H9 (cell line): ENCODE measurements at regions not wholly inside any gene's neighbourhood (a gene's known extent, or its start where the extent isn't known, plus 50 kb on each side); places are given as distances from the start of the nearest gene placed in this dataset.
"Not testable (repeated sequence)": the region's sequence is repeated elsewhere in the genome, so short reads cannot be mapped to it uniquely, and the experiment has no call there.

Experiments
- DNase-seq: peaks from one replicate; pipeline ENCODE4 v3.0.0-alpha.2; 2017
- H2AFZ ChIP-seq: one replicate; pipeline ENCODE4 v1.6.1; 2013; ENCODE audit warnings: mild to moderate bottlenecking, low read length, control low read depth, moderate library complexity
- H2AK5ac ChIP-seq: 2 replicates; pipeline ENCODE4 v1.6.1; 2013; ENCODE audit warnings: low read length, control low read depth, mixed read lengths; ENCODE audit not compliant: insufficient read length
- H2BK120ac ChIP-seq: one replicate; pipeline ENCODE4 v1.6.1; 2013; ENCODE audit warnings: low read depth, mild to moderate bottlenecking, low read length, control low read depth, inconsistent platforms; ENCODE audit not compliant: poor library complexity, severe bottlenecking
- H2BK12ac ChIP-seq: 2 replicates; pipeline ENCODE4 v1.6.1; 2013; ENCODE audit warnings: low read length, control low read depth, mixed read lengths, low read depth; ENCODE audit not compliant: insufficient read length
- H2BK15ac ChIP-seq: 2 replicates; pipeline ENCODE4 v1.6.1; 2013; ENCODE audit warnings: low read depth, low read length, control low read depth
- H2BK20ac ChIP-seq: one replicate; pipeline ENCODE4 v1.6.1; 2013; ENCODE audit warnings: low read depth, mild to moderate bottlenecking, low read length, control low read depth, inconsistent platforms; ENCODE audit not compliant: poor library complexity, severe bottlenecking
- H2BK5ac ChIP-seq: 2 replicates; pipeline ENCODE4 v1.6.1; 2013; ENCODE audit warnings: low read length, control low read depth, mixed read lengths; ENCODE audit not compliant: insufficient read length
- H3K14ac ChIP-seq: 2 replicates; pipeline ENCODE4 v1.6.1; 2013; ENCODE audit warnings: low read length, control low read depth; ENCODE audit not compliant: insufficient read depth
- H3K18ac ChIP-seq: 2 replicates; pipeline ENCODE4 v1.6.1; 2013; ENCODE audit warnings: low read depth, mild to moderate bottlenecking, mixed read lengths, low read length, control low read depth; ENCODE audit not compliant: insufficient read length
- H3K23ac ChIP-seq: 2 replicates; pipeline ENCODE4 v1.6.1; 2013; ENCODE audit warnings: low read length, control low read depth, mixed read lengths, low read depth; ENCODE audit not compliant: insufficient read length
- H3K23me2 ChIP-seq: 2 replicates; pipeline ENCODE4 v1.6.1; 2013; ENCODE audit warnings: low read depth, mild to moderate bottlenecking, mixed read lengths, low read length, control low read depth; ENCODE audit not compliant: insufficient read length, poor library complexity, severe bottlenecking
- H3K27ac ChIP-seq: 2 replicates; pipeline ENCODE4 v1.5.1; 2013; ENCODE audit warnings: low read length, control low read depth, mixed read lengths, low read depth; ENCODE audit not compliant: insufficient read length
- H3K27me3 ChIP-seq: 2 replicates; pipeline ENCODE4 v1.6.1; 2013; ENCODE audit warnings: low read length, control low read depth, inconsistent platforms; ENCODE audit not compliant: insufficient read depth
- H3K4ac ChIP-seq: 2 replicates; pipeline ENCODE4 v1.6.1; 2013; ENCODE audit warnings: low read depth, mild to moderate bottlenecking, control low read depth, inconsistent platforms, low read length, moderate library complexity
- H3K4me1 ChIP-seq: 2 replicates; pipeline ENCODE4 v1.6.1; 2013; ENCODE audit warnings: low read length, control low read depth, inconsistent platforms; ENCODE audit not compliant: insufficient read depth
- H3K4me2 ChIP-seq: 2 replicates; pipeline ENCODE4 v1.6.1; 2013; ENCODE audit warnings: low read length, control low read depth, mixed read lengths; ENCODE audit not compliant: insufficient read length, insufficient read depth
- H3K56ac ChIP-seq: 2 replicates; pipeline ENCODE4 v1.6.1; 2013; ENCODE audit warnings: low read depth, mild to moderate bottlenecking, mixed read lengths, low read length, control low read depth; ENCODE audit not compliant: insufficient read length
- H3K79me1 ChIP-seq: 2 replicates; pipeline ENCODE4 v1.6.1; 2013; ENCODE audit warnings: low read depth, mild to moderate bottlenecking, moderate library complexity, low read length, control low read depth, inconsistent platforms; ENCODE audit not compliant: insufficient read depth, poor library complexity, severe bottlenecking
- H3K79me2 ChIP-seq: 2 replicates; pipeline ENCODE4 v1.6.1; 2013; ENCODE audit warnings: low read length, control low read depth, inconsistent platforms; ENCODE audit not compliant: insufficient read depth
- H3K9ac ChIP-seq: 2 replicates; pipeline ENCODE4 v1.6.1; 2013; ENCODE audit warnings: low read length, control low read depth, mixed read lengths; ENCODE audit not compliant: insufficient read length; ENCODE audit errors: extremely low read depth
- H3K9me3 ChIP-seq: one replicate; pipeline ENCODE4 v1.6.1; 2013; ENCODE audit warnings: low read depth, low read length, inconsistent platforms; ENCODE audit not compliant: control insufficient read depth
- H3T11ph ChIP-seq: one replicate; pipeline ENCODE4 v1.6.1; 2013; ENCODE audit warnings: mild to moderate bottlenecking, low read length, control low read depth, inconsistent platforms
- H4K20me1 ChIP-seq: one replicate; pipeline ENCODE4 v1.6.1; 2013; ENCODE audit not compliant: control insufficient read depth, insufficient read length, insufficient read depth
- H4K5ac ChIP-seq: 2 replicates; pipeline ENCODE4 v1.6.1; 2013; ENCODE audit warnings: low read depth, mild to moderate bottlenecking, mixed read lengths, low read length, control low read depth; ENCODE audit not compliant: insufficient read length
- H4K8ac ChIP-seq: replicated peaks from 2 replicates; pipeline ENCODE4 v1.6.1; 2013; ENCODE audit warnings: low read length, control low read depth, mixed read lengths, low read depth; ENCODE audit not compliant: insufficient read length
- H4K91ac ChIP-seq: 2 replicates; pipeline ENCODE4 v1.6.1; 2013; ENCODE audit warnings: low read depth, mild to moderate bottlenecking, moderate library complexity, mixed read lengths, low read length, control low read depth; ENCODE audit not compliant: insufficient read length
- H3K27ac Mint-ChIP-seq, 3 experiments: 2 replicates in 2 of 3; 3 replicates in 1 of 3; pipeline ENCODE4 v1.8.0; 2020 to 2021; ENCODE audit warnings: mixed read lengths in 3 of 3, mild to moderate bottlenecking in 1 of 3, moderate library complexity in 1 of 3
- H3K27me3 Mint-ChIP-seq: 2 replicates; pipeline ENCODE4 v1.8.0; 2021; ENCODE audit warnings: low read depth, mild to moderate bottlenecking, moderate library complexity, mixed read lengths
- H3K36me3 Mint-ChIP-seq, 3 experiments: 2 replicates in 2 of 3; 3 replicates in 1 of 3; pipeline ENCODE4 v1.8.0; 2020 to 2021; ENCODE audit warnings: low read depth in 3 of 3, mixed read lengths in 3 of 3; ENCODE audit not compliant: insufficient read depth in 1 of 3
- H3K4me1 Mint-ChIP-seq, 2 experiments: 2 replicates each; pipeline ENCODE4 v1.8.0; 2020; ENCODE audit warnings: mixed read lengths in 2 of 2
- H3K4me3 Mint-ChIP-seq, 2 experiments: 2 replicates in 1 of 2; 3 replicates in 1 of 2; pipeline ENCODE4 v1.8.0; 2020 to 2021; ENCODE audit warnings: mild to moderate bottlenecking in 2 of 2, mixed read lengths in 2 of 2, moderate library complexity in 1 of 2
- H3K9me3 Mint-ChIP-seq, 2 experiments: 2 replicates in 1 of 2; 3 replicates in 1 of 2; pipeline ENCODE4 v1.8.0; 2020; ENCODE audit warnings: mild to moderate bottlenecking in 2 of 2, mixed read lengths in 2 of 2, moderate library complexity in 1 of 2
- WGBS: extraction: QIAGEN DNeasy Blood & Tissue Kit; methylation state at CpG from one replicate; pipeline ENCODE4 v1.1.7; 2013; ENCODE audit warnings: missing lambda C conversion rate, low lambda C conversion rate, mixed read lengths; ENCODE audit not compliant: insufficient read length; ENCODE audit errors: extremely low coverage; 5-methylcytosine and 5-hydroxymethylcytosine counted together

DNA sequence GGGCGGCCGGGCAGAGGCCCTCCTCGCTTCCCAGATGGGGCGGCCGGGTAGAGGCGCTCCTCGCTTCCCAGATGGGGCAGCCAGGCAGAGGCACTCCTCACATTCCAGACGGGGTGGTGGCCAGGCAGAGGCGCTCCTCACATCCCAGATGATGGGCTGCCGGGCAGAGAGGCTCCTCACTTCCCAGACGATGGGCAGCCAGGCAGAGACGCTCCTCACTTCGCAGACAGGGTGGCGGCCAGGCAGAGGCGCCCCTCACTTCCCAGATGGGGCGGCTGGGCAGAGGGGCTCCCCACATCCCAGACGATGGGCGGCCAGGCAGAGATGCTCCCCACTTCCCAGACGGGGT is 83.1 kb upstream of the TFPI start:
- H3K23me2 ChIP-seq, H4K5ac ChIP-seq, H3K27me3 Mint-ChIP-seq, H3K4me3 Mint-ChIP-seq, H2BK5ac ChIP-seq, H4K20me1 ChIP-seq, H3K18ac ChIP-seq, H2BK12ac ChIP-seq, H2AFZ ChIP-seq, H3K4me2 ChIP-seq, H3K9me3 ChIP-seq, H3K27ac ChIP-seq, H3K9ac ChIP-seq, H3K23ac ChIP-seq, H2BK20ac ChIP-seq, H3K27me3 ChIP-seq, H3K14ac ChIP-seq, H3K4me1 ChIP-seq, H2AK5ac ChIP-seq, H2BK120ac ChIP-seq, H3T11ph ChIP-seq, H2BK15ac ChIP-seq, H3K79me1 ChIP-seq, H3K27ac Mint-ChIP-seq, H4K8ac ChIP-seq, H3K4me1 Mint-ChIP-seq, H3K56ac ChIP-seq, DNase-seq, H3K4ac ChIP-seq, H3K79me2 ChIP-seq, H4K91ac ChIP-seq: not testable (repeated sequence)
- H3K36me3 Mint-ChIP-seq, result peaks cover 12 to 45% (median 27%) of the 10 kb centered on the region in 3 experiments
- WGBS, result no CpG with 5 or more reads among the region's 19 CpGs
- H3K9me3 Mint-ChIP-seq, result peaks cover 24 to 27% of the 10 kb centered on the region in 2 experiments

DNA sequence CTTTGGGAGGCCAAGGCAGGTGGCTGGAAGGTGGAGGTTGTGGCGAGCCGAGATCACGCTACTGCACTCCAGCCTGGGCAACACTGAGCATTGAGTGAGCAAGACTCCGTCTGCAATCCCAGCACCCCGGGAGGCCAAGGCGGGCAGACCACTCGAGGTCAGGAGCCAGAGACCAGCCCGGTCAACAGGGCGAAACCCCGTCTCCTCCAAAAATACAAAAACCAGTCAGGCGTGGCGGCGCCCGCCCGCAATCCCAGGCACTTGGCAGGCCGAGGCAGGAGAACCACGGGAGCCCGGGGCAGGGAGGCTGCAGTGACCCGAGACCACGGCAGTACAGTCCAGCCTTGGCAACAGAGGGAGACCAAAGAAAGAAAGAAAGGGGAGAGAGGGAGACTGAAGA is 83.5 kb upstream of the TFPI start:
- H3K4me3 Mint-ChIP-seq, H3K9ac ChIP-seq, H2BK120ac ChIP-seq, H4K5ac ChIP-seq, H3K14ac ChIP-seq, H3K27ac Mint-ChIP-seq, H3K9me3 ChIP-seq, H4K20me1 ChIP-seq, H3K23ac ChIP-seq, H4K91ac ChIP-seq, H3K4me1 Mint-ChIP-seq, H4K8ac ChIP-seq, H3K4ac ChIP-seq, H2BK20ac ChIP-seq, H2BK15ac ChIP-seq, H3T11ph ChIP-seq, H2BK5ac ChIP-seq, H3K27me3 Mint-ChIP-seq, H3K23me2 ChIP-seq, H3K56ac ChIP-seq, H2BK12ac ChIP-seq, H2AFZ ChIP-seq, H2AK5ac ChIP-seq, H3K79me2 ChIP-seq, H3K27ac ChIP-seq, H3K18ac ChIP-seq, H3K4me2 ChIP-seq, H3K4me1 ChIP-seq, DNase-seq, H3K79me1 ChIP-seq, H3K27me3 ChIP-seq: not testable (repeated sequence)
- no CpG with 5 or more reads among the region's 20 CpGs for WGBS
- H3K9me3 Mint-ChIP-seq, result peaks cover 24 to 27% of the 10 kb centered on the region in 2 experiments
- peaks cover 12 to 45% (median 27%) of the 10 kb centered on the region in 3 experiments for H3K36me3 Mint-ChIP-seq
